ENCODE measurements at regions not wholly inside any gene's neighbourhood (a gene's known extent, or its start where the extent isn't known, plus 50 kb on each side); places are given as distances from the start of the nearest gene placed in this dataset.
"Not testable (repeated sequence)": the region's sequence is repeated elsewhere in the genome, so short reads cannot be mapped to it uniquely, and the experiment has no call there.

DNA sequence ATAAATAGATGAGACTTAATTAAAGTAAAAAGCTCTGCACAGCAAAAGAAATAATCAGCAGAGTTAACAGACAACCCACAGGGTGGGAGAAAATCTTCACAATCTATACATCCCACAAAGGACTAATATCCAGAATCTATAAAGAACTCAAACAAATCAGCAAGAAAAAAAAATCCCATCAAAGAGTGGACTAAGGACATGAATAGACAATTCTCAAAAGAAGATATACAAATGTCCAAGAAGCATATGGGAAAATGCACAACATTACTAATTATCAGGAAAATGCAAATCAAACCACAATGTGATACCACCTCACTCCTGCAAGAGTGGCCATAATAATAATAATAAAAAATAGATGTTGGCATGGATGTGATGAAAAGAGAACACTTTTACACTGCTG lies 96.6 kb downstream of the IRX5 start:
- not testable (repeated sequence) for TF ChIP-seq CTCF (IDR thresholded peaks at IDR 0.05; ENCODE audit: poor library complexity); EZH2 (IDR thresholded peaks at IDR 0.05; ENCODE audit: borderline replicate concordance)
